HL-60 (cell line): ENCODE measurements at regions not wholly inside any gene's neighbourhood (a gene's known extent, or its start where the extent isn't known, plus 50 kb on each side); places are given as distances from the start of the nearest gene placed in this dataset.
"Not testable (repeated sequence)": the region's sequence is repeated elsewhere in the genome, so short reads cannot be mapped to it uniquely, and the experiment has no call there.

ENCODE experiments used
- POLR2AphosphoS5 ChIP-seq: IDR thresholded peaks from 2 replicates; pipeline ENCODE4 v1.6.1; 2012; ENCODE audit warnings: low read depth
- TF ChIP-seq, protein P1 (sequence below): IDR thresholded peaks from one replicate; pipeline ENCODE4 v1.5.1; 2011; ENCODE audit warnings: low read length, control low read depth, inconsistent platforms; ENCODE audit not compliant: insufficient read depth
- TF ChIP-seq, protein P2 (sequence below): IDR thresholded peaks from 2 replicates; pipeline ENCODE4 v1.6.1; 2012; ENCODE audit warnings: low read depth; ENCODE audit not compliant: insufficient replicate concordance

DNA sequence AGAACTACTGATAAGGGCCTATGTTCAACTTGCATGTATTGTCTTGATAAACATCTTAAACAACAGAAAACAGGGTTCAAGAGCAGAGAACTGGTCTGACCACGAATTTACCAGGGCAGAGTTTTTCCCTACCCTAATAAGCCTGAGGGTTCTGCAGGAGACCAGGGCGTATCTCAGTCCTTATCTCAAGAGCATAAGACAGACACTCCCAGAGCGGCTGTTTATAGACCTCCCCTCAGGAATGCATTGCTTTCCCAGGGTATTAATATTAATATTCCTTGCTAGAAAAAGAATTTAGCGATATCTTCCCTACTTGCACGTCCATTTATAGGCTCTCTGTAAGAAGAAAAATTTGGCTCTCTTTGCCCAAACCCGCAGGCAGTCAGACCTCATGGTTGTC lies 637.2 kb downstream of the EPM2A start:
- TF ChIP-seq, protein P1, sequence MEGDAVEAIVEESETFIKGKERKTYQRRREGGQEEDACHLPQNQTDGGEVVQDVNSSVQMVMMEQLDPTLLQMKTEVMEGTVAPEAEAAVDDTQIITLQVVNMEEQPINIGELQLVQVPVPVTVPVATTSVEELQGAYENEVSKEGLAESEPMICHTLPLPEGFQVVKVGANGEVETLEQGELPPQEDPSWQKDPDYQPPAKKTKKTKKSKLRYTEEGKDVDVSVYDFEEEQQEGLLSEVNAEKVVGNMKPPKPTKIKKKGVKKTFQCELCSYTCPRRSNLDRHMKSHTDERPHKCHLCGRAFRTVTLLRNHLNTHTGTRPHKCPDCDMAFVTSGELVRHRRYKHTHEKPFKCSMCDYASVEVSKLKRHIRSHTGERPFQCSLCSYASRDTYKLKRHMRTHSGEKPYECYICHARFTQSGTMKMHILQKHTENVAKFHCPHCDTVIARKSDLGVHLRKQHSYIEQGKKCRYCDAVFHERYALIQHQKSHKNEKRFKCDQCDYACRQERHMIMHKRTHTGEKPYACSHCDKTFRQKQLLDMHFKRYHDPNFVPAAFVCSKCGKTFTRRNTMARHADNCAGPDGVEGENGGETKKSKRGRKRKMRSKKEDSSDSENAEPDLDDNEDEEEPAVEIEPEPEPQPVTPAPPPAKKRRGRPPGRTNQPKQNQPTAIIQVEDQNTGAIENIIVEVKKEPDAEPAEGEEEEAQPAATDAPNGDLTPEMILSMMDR, result not testable (repeated sequence)
- TF ChIP-seq POLR2AphosphoS5, result not testable (repeated sequence)
- TF ChIP-seq, protein P2, sequence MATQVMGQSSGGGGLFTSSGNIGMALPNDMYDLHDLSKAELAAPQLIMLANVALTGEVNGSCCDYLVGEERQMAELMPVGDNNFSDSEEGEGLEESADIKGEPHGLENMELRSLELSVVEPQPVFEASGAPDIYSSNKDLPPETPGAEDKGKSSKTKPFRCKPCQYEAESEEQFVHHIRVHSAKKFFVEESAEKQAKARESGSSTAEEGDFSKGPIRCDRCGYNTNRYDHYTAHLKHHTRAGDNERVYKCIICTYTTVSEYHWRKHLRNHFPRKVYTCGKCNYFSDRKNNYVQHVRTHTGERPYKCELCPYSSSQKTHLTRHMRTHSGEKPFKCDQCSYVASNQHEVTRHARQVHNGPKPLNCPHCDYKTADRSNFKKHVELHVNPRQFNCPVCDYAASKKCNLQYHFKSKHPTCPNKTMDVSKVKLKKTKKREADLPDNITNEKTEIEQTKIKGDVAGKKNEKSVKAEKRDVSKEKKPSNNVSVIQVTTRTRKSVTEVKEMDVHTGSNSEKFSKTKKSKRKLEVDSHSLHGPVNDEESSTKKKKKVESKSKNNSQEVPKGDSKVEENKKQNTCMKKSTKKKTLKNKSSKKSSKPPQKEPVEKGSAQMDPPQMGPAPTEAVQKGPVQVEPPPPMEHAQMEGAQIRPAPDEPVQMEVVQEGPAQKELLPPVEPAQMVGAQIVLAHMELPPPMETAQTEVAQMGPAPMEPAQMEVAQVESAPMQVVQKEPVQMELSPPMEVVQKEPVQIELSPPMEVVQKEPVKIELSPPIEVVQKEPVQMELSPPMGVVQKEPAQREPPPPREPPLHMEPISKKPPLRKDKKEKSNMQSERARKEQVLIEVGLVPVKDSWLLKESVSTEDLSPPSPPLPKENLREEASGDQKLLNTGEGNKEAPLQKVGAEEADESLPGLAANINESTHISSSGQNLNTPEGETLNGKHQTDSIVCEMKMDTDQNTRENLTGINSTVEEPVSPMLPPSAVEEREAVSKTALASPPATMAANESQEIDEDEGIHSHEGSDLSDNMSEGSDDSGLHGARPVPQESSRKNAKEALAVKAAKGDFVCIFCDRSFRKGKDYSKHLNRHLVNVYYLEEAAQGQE, result not testable (repeated sequence)
